ENCODE measurements at regions not wholly inside any gene's neighbourhood (a gene's known extent, or its start where the extent isn't known, plus 50 kb on each side); places are given as distances from the start of the nearest gene placed in this dataset.

- Histone ChIP-seq H3K27me3 (ENCODE audit: low read depth) (no peaks in the 10 kb centered on the region), H3K9me3 (replicated peaks) (peaks cover 39% of the 10 kb centered on the region), H3K27ac (replicated peaks) (no peak overlapping the region), H3K36me3 (no peaks in the 10 kb centered on the region), H3K4me3 (no peak overlapping the region), H3K4me1 (no peaks in the 10 kb centered on the region)
- intact Hi-C loops (cut with micrococcal nuclease) = no loop called here
- DNase-seq = no peak
- no peak for TF ChIP-seq CTCF (IDR thresholded peaks at IDR 0.05; ENCODE audit: borderline replicate concordance)
Measured at GRCh38 chr1:102282955-102283354, 286.2 kb upstream of the OLFM3 start.

- intact Hi-C loops (cut with micrococcal nuclease) = no loop called here
- H3K27ac ChIP-seq (replicated peaks) = no peak overlapping the region
- H3K4me1 ChIP-seq = no peaks in the 10 kb centered on the region
- no peaks in the 10 kb centered on the region for H3K27me3 ChIP-seq (ENCODE audit: low read depth)
- H3K9me3 ChIP-seq (replicated peaks) = no peaks in the 10 kb centered on the region
- no peak for DNase-seq
- no peaks in the 10 kb centered on the region for H3K36me3 ChIP-seq
- no peak for TF ChIP-seq CTCF (IDR thresholded peaks at IDR 0.05; ENCODE audit: borderline replicate concordance)
- no peak overlapping the region for H3K4me3 ChIP-seq
Measured at GRCh38 chr1:102262994-102263393, 266.3 kb upstream of the OLFM3 start.

GRCh38 chr1:102252731-102253505 lies 256.2 kb upstream of the OLFM3 start:
- intact Hi-C loops (cut with micrococcal nuclease) = no loop called here
- Histone ChIP-seq H3K4me3 (no peak overlapping the region), H3K4me1 (no peaks in the 10 kb centered on the region), H3K27ac (replicated peaks) (no peak overlapping the region), H3K9me3 (replicated peaks) (no peaks in the 10 kb centered on the region), H3K27me3 (ENCODE audit: low read depth) (no peaks in the 10 kb centered on the region), H3K36me3 (no peaks in the 10 kb centered on the region)
- no peak for DNase-seq
- no peak for TF ChIP-seq CTCF (IDR thresholded peaks at IDR 0.05; ENCODE audit: borderline replicate concordance)

- DNase-seq = no peak
- intact Hi-C loops (cut with micrococcal nuclease) = no loop called here
- H3K4me1 ChIP-seq = no peaks in the 10 kb centered on the region
- TF ChIP-seq CTCF (IDR thresholded peaks at IDR 0.05; ENCODE audit: borderline replicate concordance) = no peak
- H3K36me3 ChIP-seq = no peaks in the 10 kb centered on the region
- no peak overlapping the region for H3K4me3 ChIP-seq
- no peak overlapping the region for H3K27ac ChIP-seq (replicated peaks)
- no peaks in the 10 kb centered on the region for H3K9me3 ChIP-seq (replicated peaks)
- no peaks in the 10 kb centered on the region for H3K27me3 ChIP-seq (ENCODE audit: low read depth)
Measured at GRCh38 chr1:102241431-102242338, 245.0 kb upstream of the OLFM3 start.

- Histone ChIP-seq H3K4me3 (no peak overlapping the region), H3K27me3 (ENCODE audit: low read depth) (no peaks in the 10 kb centered on the region), H3K9me3 (replicated peaks) (peaks cover 14% of the 10 kb centered on the region), H3K27ac (replicated peaks) (no peak overlapping the region), H3K36me3 (no peaks in the 10 kb centered on the region), H3K4me1 (no peaks in the 10 kb centered on the region)
- no peak for DNase-seq
- TF ChIP-seq CTCF (IDR thresholded peaks at IDR 0.05; ENCODE audit: borderline replicate concordance) = no peak
- intact Hi-C loops (cut with micrococcal nuclease) = no loop called here
Measured at GRCh38 chr1:102239247-102239646, 242.5 kb upstream of the OLFM3 start.

All from left ventricle myocardium inferior (tissue), 1 donor.